GM21381 (cell line): ENCODE measurements at regions not wholly inside any gene's neighbourhood (a gene's known extent, or its start where the extent isn't known, plus 50 kb on each side); places are given as distances from the start of the nearest gene placed in this dataset.
"Not testable (repeated sequence)": the region's sequence is repeated elsewhere in the genome, so short reads cannot be mapped to it uniquely, and the experiment has no call there.

Source experiments
- ATAC-seq: cut with Tn5 transposase; IDR thresholded peaks from one replicate; pipeline ENCODE4 v1.9.1; 2021; ENCODE audit warnings: mild to moderate bottlenecking, moderate library complexity; ENCODE audit not compliant: unreplicated experiment

- ATAC-seq = no peak
These were observed 251.5 kb downstream of the NSUN3 start for GRCh38 chr3:94314218-94314883.

- no peak for ATAC-seq
These were observed 254.2 kb downstream of the NSUN3 start for GRCh38 chr3:94317017-94317416.

GRCh38 chr3:94323596-94323995 is 260.7 kb downstream of the NSUN3 start:
- no peak for ATAC-seq

GRCh38 chr3:94331831-94332230 is 269.0 kb downstream of the NSUN3 start:
- no peak for ATAC-seq

GRCh38 chr3:94336046-94336753 is 273.3 kb downstream of the NSUN3 start:
- ATAC-seq = no peak

GRCh38 chr3:94345101-94345500 is 282.2 kb downstream of the NSUN3 start:
- ATAC-seq = no peak

GRCh38 chr3:94349310-94349878 is 286.5 kb downstream of the NSUN3 start:
- ATAC-seq = no peak

- no peak for ATAC-seq
These were observed 293.7 kb downstream of the NSUN3 start for GRCh38 chr3:94356581-94356980.

- ATAC-seq = no peak
These were observed 297.1 kb downstream of the NSUN3 start for GRCh38 chr3:94359996-94360395.

GRCh38 chr3:94360987-94361386 is 298.1 kb downstream of the NSUN3 start:
- no peak for ATAC-seq

GRCh38 chr3:94362393-94362792 is 299.5 kb downstream of the NSUN3 start:
- no peak for ATAC-seq

- no peak for ATAC-seq
These were observed 302.1 kb downstream of the NSUN3 start for GRCh38 chr3:94365006-94365405.

- no peak for ATAC-seq
These were observed 309.2 kb downstream of the NSUN3 start for GRCh38 chr3:94372026-94372425.

- ATAC-seq = no peak
These were observed 310.6 kb downstream of the NSUN3 start for GRCh38 chr3:94373456-94373855.

GRCh38 chr3:94374439-94375161 is 311.7 kb downstream of the NSUN3 start:
- no peak for ATAC-seq

- not testable (repeated sequence) for ATAC-seq
These were observed 314.3 kb downstream of the NSUN3 start for GRCh38 chr3:94377123-94377696.

GRCh38 chr3:94377863-94378262 is 315.0 kb downstream of the NSUN3 start:
- ATAC-seq = not testable (repeated sequence)

- ATAC-seq = no peak
These were observed 315.5 kb downstream of the NSUN3 start for GRCh38 chr3:94378322-94378721.

- ATAC-seq = no peak
These were observed 316.4 kb downstream of the NSUN3 start for GRCh38 chr3:94379264-94379663.

GRCh38 chr3:94394885-94395284 is 332.0 kb downstream of the NSUN3 start:
- no peak for ATAC-seq

- no peak for ATAC-seq
These were observed 333.0 kb downstream of the NSUN3 start for GRCh38 chr3:94395851-94396250.
